Stimulated activated CD8-positive, alpha-beta memory T cell treated with anti-CD3 and anti-CD28 coated beads, Interleukin-2, amount 100 ng/mL, for 48 hours (primary cell): ENCODE measurements at regions not wholly inside any gene's neighbourhood (a gene's known extent, or its start where the extent isn't known, plus 50 kb on each side); places are given as distances from the start of the nearest gene placed in this dataset.

Experiments used
- DNase-seq, 2 donors: peaks; one replicate each; pipeline ENCODE4 v3.0.0-alpha.2; 2020; ENCODE audit warnings: low read depth in 2 of 2

DNA sequence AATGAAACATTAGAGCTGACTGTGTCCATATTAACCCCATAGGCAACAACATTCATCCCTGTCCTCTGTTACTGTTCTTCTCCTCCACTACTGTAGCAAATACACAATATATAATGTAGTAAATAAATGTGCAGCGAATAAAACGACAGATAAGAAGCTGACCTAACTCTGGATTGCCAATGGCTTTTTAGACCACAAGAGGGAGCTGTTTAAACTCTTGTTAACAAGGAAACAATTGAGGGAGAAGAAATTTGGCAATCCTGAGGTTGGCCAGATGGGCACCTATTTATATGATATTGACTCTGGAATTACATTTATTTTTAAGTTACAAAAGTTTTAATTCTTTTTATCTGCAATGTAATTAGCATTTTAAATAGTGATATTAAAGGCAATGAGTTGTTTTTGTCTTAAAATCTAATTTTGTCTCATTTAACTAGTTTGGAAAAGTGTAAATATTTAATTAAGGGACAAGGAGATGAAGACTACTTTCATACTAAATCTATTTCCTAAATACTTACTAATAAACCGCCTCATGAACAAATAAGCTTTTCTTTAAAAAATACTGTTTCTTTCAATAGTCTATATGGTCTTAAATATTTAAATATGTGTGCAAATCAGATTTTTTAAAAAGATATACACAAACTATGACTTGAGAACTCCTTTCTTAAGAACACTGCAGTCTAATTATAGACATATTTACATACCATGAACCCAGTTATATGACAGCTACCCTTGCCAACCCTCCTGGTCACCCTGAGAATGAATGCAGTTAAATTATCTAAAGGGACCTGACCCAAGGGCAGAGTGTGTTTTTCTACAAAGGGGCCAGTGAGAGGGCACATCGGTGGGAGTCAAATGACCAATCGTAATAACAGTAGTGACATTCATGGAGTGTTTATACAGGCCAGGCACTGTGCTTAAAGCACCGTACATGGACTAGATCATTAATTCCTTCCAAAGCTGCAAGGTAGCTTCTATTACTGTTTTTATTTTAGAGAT, 52.9 kb upstream of the HPF1 start:
- no peak for DNase-seq

- DNase-seq: no peak
Observed at GRCh38 chr4:169807934-169808509, 50.3 kb upstream of the HPF1 start.
